ENCODE measurements at regions not wholly inside any gene's neighbourhood (a gene's known extent, or its start where the extent isn't known, plus 50 kb on each side); places are given as distances from the start of the nearest gene placed in this dataset.
"Not testable (repeated sequence)": the region's sequence is repeated elsewhere in the genome, so short reads cannot be mapped to it uniquely, and the experiment has no call there.

DNA sequence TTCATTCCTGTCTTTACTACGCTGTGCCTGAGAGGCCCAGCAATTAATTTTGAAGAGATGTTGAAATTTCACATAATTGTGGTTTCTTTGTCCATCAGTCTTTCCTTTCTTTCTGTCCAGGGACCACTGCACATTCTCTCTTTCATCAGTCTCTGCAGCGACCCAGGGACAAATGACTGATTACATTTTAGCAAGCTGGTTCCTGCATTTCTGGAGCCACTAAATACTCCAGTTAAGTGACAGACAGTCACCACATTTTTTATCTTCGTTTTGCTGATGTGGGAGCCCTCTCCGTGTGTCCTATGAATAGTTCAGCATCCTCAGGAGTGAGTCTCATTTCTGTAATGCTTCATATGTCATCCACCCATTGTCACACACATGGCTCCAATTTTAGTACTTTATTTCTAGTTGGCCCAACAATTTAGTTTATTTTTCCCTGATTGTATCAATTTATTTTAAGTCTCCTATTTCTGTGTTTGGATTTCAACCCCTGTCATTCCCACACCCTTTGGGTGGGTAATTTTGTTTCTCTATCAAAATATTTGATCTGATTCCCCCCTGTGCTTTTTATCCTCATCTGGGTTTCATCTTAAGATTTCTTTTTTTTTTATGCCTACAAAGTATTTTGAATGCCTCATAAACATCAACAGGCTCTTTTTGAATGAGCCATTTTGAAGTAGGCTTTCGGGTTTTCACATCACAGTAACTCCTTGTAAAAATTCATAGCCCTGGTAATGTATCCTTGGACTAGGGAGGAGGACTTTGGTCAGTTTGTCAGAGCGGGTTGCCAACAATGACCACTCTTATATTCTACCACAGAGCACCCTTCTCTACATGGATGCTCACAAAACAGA is 1196.5 kb downstream of the GALC start:
- no peak for DNase-seq (ENCODE audit: low read depth in 3 of 3)

DNA sequence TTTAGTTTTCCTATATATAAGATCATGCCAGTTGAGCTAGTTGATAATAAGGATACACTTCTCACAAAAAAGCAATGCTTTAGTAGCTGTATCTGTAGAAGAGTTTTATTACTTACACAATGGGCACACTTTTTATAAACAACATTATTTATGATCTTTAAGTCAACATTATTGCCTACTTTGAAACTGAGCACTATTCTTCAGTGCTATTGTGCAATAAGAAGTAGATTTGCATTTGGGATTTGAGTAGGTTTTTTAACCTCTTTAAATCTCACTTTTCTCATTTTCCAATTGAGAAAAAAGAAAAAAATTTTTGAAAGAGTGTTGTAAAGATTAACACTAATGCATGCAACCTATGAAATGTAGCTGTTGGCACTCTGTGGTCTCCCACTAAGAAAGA is 1198.3 kb downstream of the GALC start:
- DNase-seq (ENCODE audit: low read depth in 3 of 3) = no peak

DNA sequence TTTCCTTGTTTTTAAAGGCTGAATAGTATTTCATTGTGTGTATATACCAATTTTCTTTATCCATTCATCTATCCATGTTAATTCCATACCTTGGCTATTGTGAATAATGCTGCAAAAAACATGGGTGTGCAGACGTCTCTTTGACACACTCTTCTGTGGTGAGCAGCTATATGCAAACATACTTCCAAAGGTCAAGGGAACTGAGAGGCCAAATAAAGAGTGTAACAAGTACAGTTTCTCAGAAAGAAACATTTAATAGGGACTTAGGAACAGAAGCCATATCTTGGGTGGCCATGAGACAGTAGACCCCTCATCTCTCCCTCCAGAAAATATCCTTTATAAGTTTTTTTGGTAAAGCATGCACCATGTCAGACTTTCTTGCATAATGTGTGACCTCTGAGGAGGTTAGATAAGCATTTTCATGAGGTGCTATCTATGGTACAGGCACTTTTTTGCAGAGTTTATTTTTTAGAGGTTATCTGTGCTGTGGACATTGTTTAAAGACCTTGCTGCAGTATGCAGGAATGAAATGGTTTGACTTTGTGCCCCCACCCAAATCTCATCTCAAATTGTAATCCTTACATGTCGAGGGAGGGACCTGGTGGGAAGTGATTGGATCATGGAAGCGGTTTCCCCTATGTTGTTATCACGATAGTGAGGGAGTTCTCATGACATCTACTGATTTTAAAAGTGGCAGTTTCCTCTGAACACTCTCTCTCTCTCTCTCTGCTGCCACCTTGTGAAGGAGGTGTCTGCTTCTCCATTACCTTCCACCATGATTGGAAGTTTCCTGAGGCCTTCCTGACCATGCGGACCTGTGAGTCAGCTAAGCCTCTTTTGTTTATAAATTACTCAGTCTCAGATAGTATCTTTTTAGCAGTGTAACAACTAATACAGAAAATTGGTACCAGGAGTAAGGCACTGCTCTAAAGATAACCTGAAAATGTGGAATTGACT is 1202.3 kb downstream of the GALC start:
- DNase-seq (ENCODE audit: low read depth in 3 of 3) = no peak

DNA sequence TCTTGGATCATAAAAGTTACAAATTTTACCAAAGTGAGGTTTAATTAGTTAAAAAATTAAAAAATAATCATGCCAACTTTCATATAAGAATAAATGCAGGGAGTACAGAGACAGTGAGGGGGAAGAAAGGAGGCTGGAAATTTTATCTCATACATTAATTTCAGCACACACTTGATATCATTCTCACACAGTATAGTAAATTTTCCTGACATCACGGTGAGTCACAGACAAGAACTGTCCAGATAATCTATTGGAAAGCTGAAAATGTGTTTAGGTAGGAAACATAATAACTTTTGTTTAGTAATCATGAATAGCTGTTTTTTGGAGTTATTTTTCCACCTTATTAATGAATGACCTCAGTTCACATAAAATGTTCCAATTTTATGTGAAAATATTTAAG is 1204.8 kb downstream of the GALC start:
- DNase-seq (ENCODE audit: low read depth in 3 of 3) = no peak

DNA sequence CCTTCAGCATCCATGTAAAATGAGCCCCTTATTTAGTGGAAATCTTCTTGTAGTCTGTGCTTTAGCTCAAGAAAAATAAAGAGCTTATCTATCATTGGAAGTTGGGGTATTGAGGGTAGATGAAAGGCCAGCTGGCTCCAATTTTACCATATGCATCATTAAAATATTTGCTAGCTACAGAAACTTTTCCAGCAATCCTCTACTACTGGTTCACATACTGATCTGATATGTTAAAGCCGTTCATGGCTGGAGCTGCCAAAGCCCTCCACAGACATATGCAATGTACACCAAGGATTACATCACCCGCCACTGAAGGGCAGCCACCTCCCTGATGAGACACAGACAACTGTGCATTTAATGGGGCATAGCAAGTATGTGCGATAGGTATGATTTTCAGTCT is 1205.3 kb downstream of the GALC start:
- no peak for DNase-seq (ENCODE audit: low read depth in 3 of 3)

DNA sequence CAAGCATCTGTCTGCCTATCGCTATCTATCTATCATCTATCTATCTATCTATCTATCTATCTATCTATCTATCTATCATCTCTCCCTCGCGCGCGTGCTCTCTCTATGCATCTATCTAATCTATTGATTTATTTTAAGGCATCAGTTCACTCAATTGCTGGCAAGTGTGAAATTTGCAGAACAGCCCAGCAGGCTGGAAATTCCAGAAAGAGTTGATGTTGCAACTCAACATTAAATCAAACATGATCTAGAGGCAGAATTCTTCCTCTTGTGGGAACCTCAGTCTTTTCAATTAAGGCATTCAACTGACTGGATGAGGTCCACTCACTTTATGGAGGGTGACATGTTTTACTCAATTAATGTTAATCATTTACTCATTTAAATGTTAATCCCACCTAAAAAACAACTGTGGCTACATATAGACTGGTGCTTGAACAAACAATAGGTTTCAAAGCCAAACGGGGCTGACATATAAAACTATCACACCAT is 1210.8 kb downstream of the GALC start:
- DNase-seq (ENCODE audit: low read depth in 3 of 3) = no peak

DNA sequence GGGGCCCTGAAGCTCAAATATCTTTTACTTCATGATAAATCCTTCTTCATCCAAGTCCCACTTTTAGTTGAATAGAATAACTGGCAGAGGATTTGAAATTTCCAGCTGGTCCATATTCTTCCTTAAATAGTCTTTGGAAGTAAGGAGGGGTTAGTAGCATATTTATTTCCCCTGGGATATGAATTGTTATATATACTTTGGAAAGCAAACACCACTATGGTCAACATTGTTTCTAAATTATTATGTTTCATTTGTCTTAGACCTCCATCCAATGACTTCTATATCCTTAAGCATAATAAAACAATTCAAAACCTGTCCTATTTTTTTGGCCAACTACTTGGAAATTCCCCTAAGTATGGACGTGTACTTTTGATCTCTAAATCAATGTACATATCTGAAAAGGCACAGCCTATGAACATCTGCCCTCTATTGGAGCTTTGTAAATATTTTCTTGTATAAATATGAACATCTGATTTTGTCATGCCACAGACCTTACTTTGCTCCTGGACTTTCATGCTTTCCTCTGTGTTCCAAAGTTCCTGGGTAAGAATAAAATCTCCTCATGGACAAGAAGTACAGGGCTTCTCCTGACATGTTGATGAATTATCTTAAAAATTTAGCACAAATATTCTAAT is 1212.0 kb downstream of the GALC start:
- no peak for DNase-seq (ENCODE audit: low read depth in 3 of 3)

DNA sequence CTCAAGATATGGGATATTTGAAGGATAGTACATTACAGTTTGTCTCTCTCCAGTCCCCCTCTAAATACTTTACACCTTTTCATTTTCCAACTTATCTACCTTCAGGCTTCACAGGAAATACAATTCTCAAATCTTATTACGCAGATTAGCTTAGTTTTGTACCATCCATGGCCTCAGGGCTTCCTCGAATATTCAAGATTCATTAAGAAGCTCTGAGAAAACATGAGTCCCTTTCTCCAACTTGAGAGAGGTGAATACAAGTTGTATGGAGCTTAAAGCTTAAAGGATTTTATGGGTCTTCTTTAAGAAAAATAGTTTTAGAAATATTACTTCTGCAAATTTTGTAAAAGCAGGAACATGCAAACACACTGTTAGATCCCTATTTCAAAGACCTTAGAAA is 1212.5 kb downstream of the GALC start:
- no peak for DNase-seq (ENCODE audit: low read depth in 3 of 3)

DNA sequence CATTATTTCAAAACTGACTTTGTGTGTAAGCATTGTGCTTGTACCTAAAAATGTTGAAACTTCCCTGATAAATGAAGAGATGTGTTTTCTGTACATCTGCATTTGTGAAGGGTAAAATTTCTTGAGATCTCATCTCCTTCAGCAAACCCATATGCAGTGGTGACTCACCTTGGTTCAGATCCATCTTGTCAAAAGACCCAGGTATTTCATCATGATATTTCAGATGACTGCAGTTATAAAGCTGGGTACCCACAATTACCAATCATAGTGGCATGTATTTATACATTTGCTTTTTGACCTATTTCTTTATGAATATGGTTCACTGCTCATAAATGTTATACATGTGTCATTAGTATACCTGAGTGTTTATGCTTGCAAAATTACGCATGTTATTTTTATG is 1213.6 kb downstream of the GALC start:
- DNase-seq (ENCODE audit: low read depth in 3 of 3) = no peak

DNA sequence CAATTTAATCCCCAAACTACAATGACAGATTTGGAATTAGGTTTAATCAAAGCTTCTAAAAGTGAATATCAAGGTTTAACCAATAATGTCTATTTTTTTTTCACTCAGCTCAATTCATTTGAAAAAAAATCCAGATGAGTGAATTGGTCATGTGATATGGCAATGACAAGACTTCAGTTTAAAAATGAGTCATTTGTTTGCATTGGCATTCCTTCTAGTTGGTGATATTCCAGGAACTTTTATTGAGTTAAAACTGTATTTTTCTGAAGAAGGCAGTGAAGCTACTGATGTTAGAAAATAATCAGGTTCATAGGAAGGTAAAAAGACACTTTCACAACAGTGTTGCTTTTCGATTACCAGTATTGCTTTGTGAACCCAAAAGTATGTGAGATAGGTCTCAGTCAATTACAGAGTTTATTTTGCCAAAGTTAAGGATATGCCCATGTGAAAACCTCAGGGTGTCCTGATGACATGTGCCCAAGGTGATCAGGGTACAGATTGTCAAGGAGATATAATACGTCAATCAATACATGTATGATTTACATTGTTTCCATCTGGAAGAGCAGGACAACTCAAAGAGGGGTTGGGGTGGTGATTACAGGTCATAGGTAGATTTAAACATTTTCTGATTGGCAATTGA is 1214.9 kb downstream of the GALC start:
- DNase-seq (ENCODE audit: low read depth in 3 of 3) = no peak

DNA sequence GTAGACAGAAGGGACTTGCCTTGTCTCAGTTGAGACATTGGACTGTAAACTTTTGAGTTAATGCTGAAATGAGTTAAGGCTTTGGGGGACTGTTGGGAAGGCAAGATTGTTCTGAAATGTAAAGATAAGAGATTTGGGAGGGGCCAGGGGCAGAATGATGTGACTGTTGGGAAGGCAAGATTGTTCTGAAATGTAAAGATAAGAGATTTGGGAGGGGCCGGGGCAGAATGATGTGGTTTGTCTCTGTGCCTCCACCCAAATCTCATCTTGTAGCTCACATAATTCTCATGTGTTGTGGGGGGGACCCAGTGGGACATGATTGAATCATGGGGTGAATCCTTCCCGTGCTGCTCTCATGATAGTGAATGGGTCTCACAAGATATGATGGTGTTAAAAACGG is 1217.1 kb downstream of the GALC start:
- not testable (repeated sequence) for DNase-seq (ENCODE audit: low read depth in 3 of 3)

DNA sequence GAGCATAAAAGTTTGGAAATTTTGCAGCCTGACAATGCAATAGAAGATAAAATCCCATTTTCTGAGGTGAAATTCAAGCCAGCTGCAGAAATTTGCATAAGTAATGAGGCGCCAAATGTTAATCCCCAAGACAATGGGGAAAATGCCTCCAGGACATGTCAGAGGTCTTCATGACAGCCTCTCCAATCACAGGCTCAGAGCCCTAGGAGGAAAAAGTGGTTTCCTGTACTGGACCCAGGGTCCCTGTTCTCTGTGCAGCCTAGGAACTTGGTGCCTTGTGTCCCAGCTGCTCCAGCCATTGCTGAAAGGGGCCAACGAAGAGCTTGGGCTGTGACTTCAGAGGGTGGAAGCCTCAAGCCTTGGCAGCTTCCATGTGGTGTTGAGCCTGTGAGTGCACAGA is 1218.1 kb downstream of the GALC start:
- no peak for DNase-seq (ENCODE audit: low read depth in 3 of 3)

DNA sequence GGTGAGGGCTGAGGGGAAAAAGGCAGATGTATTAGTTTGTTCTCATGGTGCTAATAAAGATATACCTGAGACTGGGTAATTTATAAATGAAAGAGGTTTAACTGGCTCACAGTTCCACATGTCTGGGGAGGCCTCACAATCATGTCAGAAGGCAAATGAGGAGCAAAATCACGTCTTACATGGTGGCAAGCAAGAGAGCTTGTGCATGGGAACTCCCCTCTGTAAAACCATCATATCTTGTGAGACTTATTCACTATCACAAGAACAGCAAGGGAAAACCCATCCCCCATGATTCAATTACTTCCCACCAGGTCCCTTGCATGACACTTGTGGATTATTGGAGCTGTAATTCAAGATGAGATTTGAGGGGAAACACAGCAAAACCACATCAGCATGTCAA is 1220.9 kb downstream of the GALC start:
- no peak for DNase-seq (ENCODE audit: low read depth in 3 of 3)

DNA sequence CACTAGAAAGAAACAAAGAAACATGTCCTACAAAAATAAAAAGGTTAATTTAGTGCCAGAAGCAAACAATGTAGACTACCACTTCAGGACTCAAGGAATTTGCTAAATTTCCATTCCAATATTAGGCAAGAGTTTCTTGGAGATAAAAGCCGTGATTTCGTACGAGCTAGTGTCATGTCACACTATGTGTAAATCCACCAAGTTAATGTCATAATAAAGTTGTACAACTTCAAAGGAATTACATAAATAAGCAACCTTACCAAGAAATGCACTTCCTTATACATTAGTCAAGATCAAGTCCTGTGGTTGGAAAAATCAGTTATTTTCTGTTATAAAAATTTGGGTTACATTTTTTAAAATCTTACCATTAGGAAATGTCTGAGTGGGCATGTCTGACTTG is 1222.8 kb downstream of the GALC start:
- no peak for DNase-seq (ENCODE audit: low read depth in 3 of 3)

DNA sequence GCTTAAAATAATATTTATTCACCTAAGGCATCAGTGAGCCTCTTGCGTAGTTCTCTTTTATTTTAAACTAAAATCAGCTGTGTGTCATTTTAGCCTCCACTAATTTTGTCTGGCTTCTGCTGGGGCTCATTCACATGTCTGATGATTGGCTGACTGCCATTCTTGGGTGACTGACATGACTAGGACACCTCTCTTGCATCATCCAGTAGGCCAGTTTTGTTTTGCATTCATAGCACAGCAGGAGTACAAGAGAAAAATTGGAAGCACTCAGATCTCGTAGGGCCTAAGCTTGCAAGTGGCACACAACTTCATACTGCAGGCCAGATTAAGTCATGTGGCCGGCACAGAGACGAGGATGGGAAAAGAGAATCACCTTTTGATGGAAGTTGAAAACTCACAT is 1226.5 kb downstream of the GALC start:
- no peak for DNase-seq (ENCODE audit: low read depth in 3 of 3)

DNA sequence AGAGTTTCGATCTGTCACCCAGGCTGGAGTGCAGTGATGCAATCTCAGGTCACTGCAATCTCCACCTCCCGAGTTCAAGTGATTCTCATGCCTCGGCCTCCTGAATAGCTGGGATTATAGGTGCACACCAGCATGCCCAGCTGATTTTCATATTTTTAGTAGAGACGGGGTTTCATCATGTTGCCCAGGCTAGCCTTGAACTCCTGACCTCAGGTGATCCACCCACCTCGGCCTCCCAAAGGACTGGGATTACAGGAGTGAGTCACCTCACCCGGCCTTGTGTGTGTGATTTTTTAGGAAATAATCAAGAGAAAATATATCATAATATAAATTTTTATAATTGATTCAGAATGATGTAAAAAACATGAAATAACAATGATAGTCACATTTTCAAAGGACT is 1231.4 kb downstream of the GALC start:
- DNase-seq (ENCODE audit: low read depth in 3 of 3) = no peak

DNA sequence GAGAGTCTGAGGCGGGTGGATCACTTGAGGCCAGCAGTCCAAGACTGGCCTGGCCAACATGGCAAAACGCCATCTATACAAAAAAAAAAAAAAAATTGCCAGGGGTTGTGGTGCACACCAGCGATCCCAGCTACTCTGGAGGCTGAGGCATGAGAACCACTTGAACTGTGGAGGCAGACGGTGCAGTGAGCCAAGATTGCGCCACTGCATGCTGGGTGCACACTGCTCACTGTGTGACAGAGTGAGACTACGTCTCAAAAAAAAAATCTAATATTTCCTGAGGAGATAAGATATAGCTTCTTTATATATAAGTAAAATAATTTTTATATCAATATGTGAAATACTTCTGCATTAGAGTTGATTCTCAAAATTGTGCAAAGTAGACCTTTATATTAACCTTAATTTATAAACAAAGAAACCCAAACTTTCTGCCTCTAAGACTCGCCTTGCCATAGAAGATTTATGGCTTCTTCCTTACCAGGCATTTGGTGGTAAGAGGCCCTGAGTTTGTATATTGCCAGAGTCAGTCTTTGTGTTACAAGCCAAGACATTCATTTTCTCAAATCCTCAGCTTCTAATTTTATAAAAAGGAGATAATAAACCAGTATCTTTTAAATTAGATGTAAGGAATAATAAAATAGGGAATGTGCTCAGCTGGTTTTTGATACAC is 1226.7 kb downstream of the FLRT2 start:
- no peak for DNase-seq (ENCODE audit: low read depth in 3 of 3)

DNA sequence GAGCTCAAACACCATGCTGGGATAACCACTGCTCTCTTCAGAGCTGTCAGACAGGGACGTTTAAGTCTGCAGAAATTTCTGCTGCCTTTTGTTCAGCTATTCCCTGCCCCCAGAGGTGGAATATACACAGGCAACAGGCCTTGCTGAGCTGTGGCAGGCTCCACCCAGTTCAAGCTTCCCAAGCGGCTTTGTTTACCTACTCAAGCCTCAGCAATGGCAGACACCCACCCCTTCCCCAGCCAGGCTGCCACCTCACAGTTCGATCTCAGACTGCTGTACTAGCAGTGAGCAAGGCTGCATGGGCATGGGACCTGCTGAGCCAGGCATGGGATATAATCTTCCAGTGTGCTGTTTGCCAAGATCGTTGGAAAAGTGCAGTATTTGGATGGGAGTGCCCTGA is 1220.5 kb downstream of the FLRT2 start:
- DNase-seq (ENCODE audit: low read depth in 3 of 3) = not testable (repeated sequence)

DNA sequence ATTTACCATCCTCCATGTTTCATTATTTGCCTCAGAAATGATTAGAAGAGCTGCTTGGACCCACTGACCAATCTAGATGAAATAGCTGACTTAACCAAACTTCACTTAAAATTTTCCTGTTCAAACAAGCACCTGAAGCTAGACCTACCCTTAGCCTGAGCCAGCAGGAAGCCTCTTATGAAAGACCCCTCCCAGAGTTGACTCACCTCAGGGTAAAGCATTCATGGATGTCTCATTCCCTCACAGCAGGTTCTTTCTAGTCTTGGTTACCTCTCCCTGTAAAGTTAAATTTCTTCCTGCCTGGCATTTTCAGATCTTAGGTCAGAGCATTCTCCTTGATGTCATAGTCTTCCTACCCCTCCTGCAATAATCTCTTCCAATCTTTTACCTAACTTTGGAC is 1209.8 kb downstream of the FLRT2 start:
- DNase-seq (ENCODE audit: low read depth in 3 of 3) = no peak

DNA sequence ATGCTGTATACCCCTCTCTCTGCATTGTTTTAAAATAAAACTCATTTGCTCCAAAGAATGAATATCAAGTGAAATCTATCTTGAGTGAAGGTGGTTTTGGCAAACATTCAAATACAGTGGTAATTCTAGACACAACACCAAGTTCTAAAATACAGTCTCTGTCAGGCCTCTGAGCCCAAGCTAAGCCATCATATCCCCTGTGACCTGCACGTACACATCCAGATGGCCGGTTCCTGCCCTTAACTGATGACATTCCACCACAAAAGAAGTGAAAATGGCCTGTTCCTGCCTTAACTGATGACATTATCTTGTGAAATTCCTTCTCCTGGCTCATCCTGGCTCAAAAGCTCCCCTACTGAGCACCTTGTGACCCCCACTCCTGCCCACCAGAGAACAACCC is 1201.5 kb downstream of the FLRT2 start:
- DNase-seq (ENCODE audit: low read depth in 3 of 3) = not testable (repeated sequence)

DNA sequence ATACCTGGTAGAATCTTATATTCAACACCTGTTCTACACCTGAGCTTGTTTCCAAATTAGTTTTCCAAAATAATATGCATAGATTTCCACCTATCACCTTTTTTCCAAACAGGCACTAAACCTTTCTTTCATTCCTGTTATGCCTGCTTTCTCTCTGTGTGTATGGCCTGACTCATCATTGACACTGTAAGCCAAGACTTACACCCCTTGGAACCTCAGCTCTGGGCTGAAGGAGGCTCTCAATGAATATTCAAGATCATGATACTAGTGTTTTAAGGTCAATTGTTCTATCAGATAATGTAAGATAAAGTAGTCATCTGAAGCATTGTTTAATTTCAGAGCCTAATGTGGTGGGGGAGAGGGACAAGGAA is 1193.3 kb downstream of the FLRT2 start:
- no peak for DNase-seq (ENCODE audit: low read depth in 3 of 3)

All from stimulated activated CD4-positive, alpha-beta T cell treated with anti-CD3 and anti-CD28 coated beads, TNF-alpha, amount 100 ng/mL, for 48 hours (primary cell).